ENCODE measurements at regions not wholly inside any gene's neighbourhood (a gene's known extent, or its start where the extent isn't known, plus 50 kb on each side); places are given as distances from the start of the nearest gene placed in this dataset.

DNA sequence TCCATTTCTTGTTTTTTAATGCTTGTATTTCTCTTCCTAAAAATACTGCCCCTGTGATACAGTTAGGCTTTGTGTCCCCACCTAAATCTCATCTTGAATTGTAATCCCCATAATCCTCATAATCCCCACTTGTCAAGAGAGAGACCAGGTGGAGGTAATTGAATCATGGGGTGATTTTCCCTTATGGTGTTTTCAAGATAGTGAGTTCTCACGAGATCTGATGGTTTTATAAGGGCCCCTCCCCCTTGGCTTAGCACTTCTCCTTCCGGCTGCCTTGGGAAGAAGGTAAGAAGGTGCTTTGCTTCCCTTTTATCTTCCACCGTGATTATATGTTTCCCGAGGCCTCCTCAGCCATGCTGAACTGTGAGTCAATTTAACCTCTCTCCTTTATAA is 227.4 kb downstream of the MAN2A1 start:
- TF ChIP-seq, protein P1, sequence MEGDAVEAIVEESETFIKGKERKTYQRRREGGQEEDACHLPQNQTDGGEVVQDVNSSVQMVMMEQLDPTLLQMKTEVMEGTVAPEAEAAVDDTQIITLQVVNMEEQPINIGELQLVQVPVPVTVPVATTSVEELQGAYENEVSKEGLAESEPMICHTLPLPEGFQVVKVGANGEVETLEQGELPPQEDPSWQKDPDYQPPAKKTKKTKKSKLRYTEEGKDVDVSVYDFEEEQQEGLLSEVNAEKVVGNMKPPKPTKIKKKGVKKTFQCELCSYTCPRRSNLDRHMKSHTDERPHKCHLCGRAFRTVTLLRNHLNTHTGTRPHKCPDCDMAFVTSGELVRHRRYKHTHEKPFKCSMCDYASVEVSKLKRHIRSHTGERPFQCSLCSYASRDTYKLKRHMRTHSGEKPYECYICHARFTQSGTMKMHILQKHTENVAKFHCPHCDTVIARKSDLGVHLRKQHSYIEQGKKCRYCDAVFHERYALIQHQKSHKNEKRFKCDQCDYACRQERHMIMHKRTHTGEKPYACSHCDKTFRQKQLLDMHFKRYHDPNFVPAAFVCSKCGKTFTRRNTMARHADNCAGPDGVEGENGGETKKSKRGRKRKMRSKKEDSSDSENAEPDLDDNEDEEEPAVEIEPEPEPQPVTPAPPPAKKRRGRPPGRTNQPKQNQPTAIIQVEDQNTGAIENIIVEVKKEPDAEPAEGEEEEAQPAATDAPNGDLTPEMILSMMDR (IDR thresholded peaks at IDR 0.05; ENCODE audit: poor library complexity), result no peak
- no peak for TF ChIP-seq EZH2phosphoT487 (IDR thresholded peaks at IDR 0.05; ENCODE audit: low read depth, severe bottlenecking, unreplicated experiment)

Data from hepatocyte (in vitro differentiated cells).